Panc1 (cell line): ENCODE measurements at regions not wholly inside any gene's neighbourhood (a gene's known extent, or its start where the extent isn't known, plus 50 kb on each side); places are given as distances from the start of the nearest gene placed in this dataset.
A peak's percentile ranks its signal among the peaks of the same experiment; 100 is the strongest.

Experiments
- ATAC-seq: fragments of 200-7000 bp; cut with Tn5 transposase; 2 replicates; pipeline ENCODE4 v1.9.1; 2020; ENCODE audit warnings: mild to moderate bottlenecking, moderate library complexity
- BruUV-seq: library from RNA; stranded (reverse); fragments of 400-500 nt; replicated peaks from 2 replicates; lab custom pipeline; 2021; lab: Mats Ljungman, UMichigan
- CTCF ChIA-PET: fragments of 300-600 bp; sonication (Branson Sonifier 250); formaldehyde crosslinking; loops from one replicate; lab custom pipeline; 2022; ENCODE audit warnings: antibody characterized with exemption; lab: Charles Lee
- POLR2A ChIA-PET: fragments of 300-600 bp; sonication (Branson Sonifier 250); formaldehyde crosslinking; loops from one replicate; lab custom pipeline; 2022; ENCODE audit warnings: antibody characterized with exemption; lab: Charles Lee
- DNase-seq: peaks from one replicate; pipeline ENCODE4 v3.0.0-alpha.2; 2010; ENCODE audit warnings: low read depth, low spot score
- H3K27ac ChIP-seq: 2 replicates; pipeline ENCODE4 v1.5.1; 2011; ENCODE audit warnings: mild to moderate bottlenecking, low read length, inconsistent platforms
- H3K27me3 ChIP-seq: fragments of 200-500 bp; sonication (Bioruptor generic); 2 replicates; pipeline ENCODE4 v1.6.0; 2014; ENCODE audit warnings: low read length, inconsistent platforms; ENCODE audit not compliant: control insufficient read depth, insufficient read depth
- H3K36me3 ChIP-seq: fragments of 200-500 bp; sonication (Bioruptor generic); 2 replicates; pipeline ENCODE4 v1.5.1; 2014; ENCODE audit warnings: inconsistent platforms, mild to moderate bottlenecking, low read length, moderate library complexity; ENCODE audit not compliant: control insufficient read depth, insufficient read depth
- H3K4me1 ChIP-seq: 2 replicates; pipeline ENCODE4 v1.5.1; 2011; ENCODE audit warnings: inconsistent platforms, mild to moderate bottlenecking, low read length, moderate library complexity; ENCODE audit not compliant: control insufficient read depth, insufficient read depth
- H3K4me3 ChIP-seq, 2 experiments: 2 replicates each; pipeline ENCODE4 v1.5.1; 2011 to 2012; ENCODE audit warnings: low read depth in 2 of 2, low read length in 2 of 2, mild to moderate bottlenecking in 2 of 2, inconsistent platforms in 1 of 2, moderate library complexity in 1 of 2
- H3K9me3 ChIP-seq: fragments of 200-500 bp; sonication (Bioruptor generic); 2 replicates; pipeline ENCODE4 v1.5.1; 2014; ENCODE audit warnings: low read depth, mild to moderate bottlenecking, inconsistent platforms, low read length, moderate library complexity; ENCODE audit not compliant: control insufficient read depth, insufficient read depth
- POLR2AphosphoS5 ChIP-seq: IDR thresholded peaks from 2 replicates; pipeline ENCODE4 v1.6.1; 2012; ENCODE audit warnings: mild to moderate bottlenecking, low read depth, low read length, moderate library complexity
- SIN3A ChIP-seq: IDR thresholded peaks from 2 replicates; pipeline ENCODE4 v1.6.1; 2012; ENCODE audit warnings: low read depth, mild to moderate bottlenecking, low read length, moderate library complexity, borderline replicate concordance; ENCODE audit not compliant: insufficient read depth
- TCF7L2 ChIP-seq: IDR thresholded peaks from 2 replicates; pipeline ENCODE4 v1.6.1; 2011; ENCODE audit warnings: mild to moderate bottlenecking, low read depth, low read length, inconsistent platforms
- in situ Hi-C: cut with HindIII; loops from 2 replicates; pipeline ENCODE4 v1.10.0; 2016; ENCODE audit warnings: low sequenced_read_pairs, low pct_unique_long_range_greater_than_20kb
- intact Hi-C: fragments of 100-400 bp; cut with micrococcal nuclease; formaldehyde crosslinking; loops from one replicate; pipeline ENCODE4 v1.10.0; 2022; ENCODE audit not compliant: unreplicated experiment
- TF ChIP-seq, protein P1 (sequence below): fragments of 450-650 bp; IDR thresholded peaks from 2 replicates; pipeline ENCODE4 v1.5.1; 2017; ENCODE audit warnings: mild to moderate bottlenecking
- TF ChIP-seq, protein P2 (sequence below), 2 experiments: IDR thresholded peaks; 2 replicates each; pipeline ENCODE4 v1.6.1; 2011 to 2012; ENCODE audit warnings: low read depth in 2 of 2, control low read depth in 1 of 2, low read length in 1 of 2, mild to moderate bottlenecking in 1 of 2, moderate library complexity in 1 of 2; ENCODE audit not compliant: insufficient read depth in 1 of 2

- no TSS peak for BruUV-seq
- in situ Hi-C loops: no loop called here
- ATAC-seq: no peak
- Histone ChIP-seq H3K27me3 (no peaks in the 10 kb centered on the region), H3K4me1 (no peaks in the 10 kb centered on the region), H3K9me3 (no peaks in the 10 kb centered on the region), H3K27ac (no peak overlapping the region), H3K4me3 (no peak overlapping the region), H3K36me3 (no peaks in the 10 kb centered on the region)
- TF ChIP-seq SIN3A (no peak), TCF7L2 (no peak), POLR2AphosphoS5 (no peak)
- TF ChIP-seq, protein P1, sequence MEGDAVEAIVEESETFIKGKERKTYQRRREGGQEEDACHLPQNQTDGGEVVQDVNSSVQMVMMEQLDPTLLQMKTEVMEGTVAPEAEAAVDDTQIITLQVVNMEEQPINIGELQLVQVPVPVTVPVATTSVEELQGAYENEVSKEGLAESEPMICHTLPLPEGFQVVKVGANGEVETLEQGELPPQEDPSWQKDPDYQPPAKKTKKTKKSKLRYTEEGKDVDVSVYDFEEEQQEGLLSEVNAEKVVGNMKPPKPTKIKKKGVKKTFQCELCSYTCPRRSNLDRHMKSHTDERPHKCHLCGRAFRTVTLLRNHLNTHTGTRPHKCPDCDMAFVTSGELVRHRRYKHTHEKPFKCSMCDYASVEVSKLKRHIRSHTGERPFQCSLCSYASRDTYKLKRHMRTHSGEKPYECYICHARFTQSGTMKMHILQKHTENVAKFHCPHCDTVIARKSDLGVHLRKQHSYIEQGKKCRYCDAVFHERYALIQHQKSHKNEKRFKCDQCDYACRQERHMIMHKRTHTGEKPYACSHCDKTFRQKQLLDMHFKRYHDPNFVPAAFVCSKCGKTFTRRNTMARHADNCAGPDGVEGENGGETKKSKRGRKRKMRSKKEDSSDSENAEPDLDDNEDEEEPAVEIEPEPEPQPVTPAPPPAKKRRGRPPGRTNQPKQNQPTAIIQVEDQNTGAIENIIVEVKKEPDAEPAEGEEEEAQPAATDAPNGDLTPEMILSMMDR: no peak
- TF ChIP-seq, protein P2, sequence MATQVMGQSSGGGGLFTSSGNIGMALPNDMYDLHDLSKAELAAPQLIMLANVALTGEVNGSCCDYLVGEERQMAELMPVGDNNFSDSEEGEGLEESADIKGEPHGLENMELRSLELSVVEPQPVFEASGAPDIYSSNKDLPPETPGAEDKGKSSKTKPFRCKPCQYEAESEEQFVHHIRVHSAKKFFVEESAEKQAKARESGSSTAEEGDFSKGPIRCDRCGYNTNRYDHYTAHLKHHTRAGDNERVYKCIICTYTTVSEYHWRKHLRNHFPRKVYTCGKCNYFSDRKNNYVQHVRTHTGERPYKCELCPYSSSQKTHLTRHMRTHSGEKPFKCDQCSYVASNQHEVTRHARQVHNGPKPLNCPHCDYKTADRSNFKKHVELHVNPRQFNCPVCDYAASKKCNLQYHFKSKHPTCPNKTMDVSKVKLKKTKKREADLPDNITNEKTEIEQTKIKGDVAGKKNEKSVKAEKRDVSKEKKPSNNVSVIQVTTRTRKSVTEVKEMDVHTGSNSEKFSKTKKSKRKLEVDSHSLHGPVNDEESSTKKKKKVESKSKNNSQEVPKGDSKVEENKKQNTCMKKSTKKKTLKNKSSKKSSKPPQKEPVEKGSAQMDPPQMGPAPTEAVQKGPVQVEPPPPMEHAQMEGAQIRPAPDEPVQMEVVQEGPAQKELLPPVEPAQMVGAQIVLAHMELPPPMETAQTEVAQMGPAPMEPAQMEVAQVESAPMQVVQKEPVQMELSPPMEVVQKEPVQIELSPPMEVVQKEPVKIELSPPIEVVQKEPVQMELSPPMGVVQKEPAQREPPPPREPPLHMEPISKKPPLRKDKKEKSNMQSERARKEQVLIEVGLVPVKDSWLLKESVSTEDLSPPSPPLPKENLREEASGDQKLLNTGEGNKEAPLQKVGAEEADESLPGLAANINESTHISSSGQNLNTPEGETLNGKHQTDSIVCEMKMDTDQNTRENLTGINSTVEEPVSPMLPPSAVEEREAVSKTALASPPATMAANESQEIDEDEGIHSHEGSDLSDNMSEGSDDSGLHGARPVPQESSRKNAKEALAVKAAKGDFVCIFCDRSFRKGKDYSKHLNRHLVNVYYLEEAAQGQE (IDR thresholded peaks at IDR 0.05; ENCODE audit: insufficient read depth in 1 of 2, low read depth in 2 of 2, low read length in 1 of 2): no peak
- no peak for DNase-seq
- intact Hi-C loops: no loop called here
- ChIA-PET CTCF (no interaction called here), POLR2A (no interaction called here)
Observed at GRCh38 chr1:193311226-193311948, 125.0 kb upstream of the B3GALT2 start.

DNA sequence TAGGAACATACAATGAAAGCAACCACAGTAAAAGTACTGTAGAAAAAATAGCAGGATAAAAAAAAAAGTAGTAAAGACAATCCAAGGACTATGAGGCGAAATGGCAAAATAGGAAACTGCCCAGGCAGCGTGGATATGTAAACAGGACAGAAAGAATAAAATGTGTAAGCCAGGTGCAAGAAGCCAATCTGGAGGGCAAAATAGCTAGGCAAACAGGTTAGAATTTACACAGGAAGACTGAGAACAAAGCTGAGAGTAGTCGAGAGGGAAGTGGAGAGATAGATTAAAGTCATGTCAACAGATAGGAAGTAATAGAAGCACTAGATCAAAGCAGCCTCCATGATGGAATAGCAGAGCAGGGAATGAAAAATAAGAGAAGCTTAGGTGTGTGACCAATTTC, 124.2 kb upstream of the B3GALT2 start:
- H3K4me1 ChIP-seq: no peaks in the 10 kb centered on the region
- H3K9me3 ChIP-seq: no peaks in the 10 kb centered on the region
- H3K4me3 ChIP-seq: no peak overlapping the region
- ATAC-seq (no peak), DNase-seq (no peak)
- H3K27ac ChIP-seq: no peak overlapping the region
- no peaks in the 10 kb centered on the region for H3K36me3 ChIP-seq
- no TSS peak for BruUV-seq
- ChIA-PET CTCF (no interaction called here), POLR2A (no interaction called here)
- intact Hi-C loops (no loop called here), in situ Hi-C loops (no loop called here)
- 0 out of 2 replicates have a peak, but pooled peaks have one; percentile 13 for TF ChIP-seq TCF7L2
- TF ChIP-seq SIN3A: no peak
- TF ChIP-seq, protein P1: no peak
- no peaks in the 10 kb centered on the region for H3K27me3 ChIP-seq
